ENCODE measurements at regions not wholly inside any gene's neighbourhood (a gene's known extent, or its start where the extent isn't known, plus 50 kb on each side); places are given as distances from the start of the nearest gene placed in this dataset.

DNA sequence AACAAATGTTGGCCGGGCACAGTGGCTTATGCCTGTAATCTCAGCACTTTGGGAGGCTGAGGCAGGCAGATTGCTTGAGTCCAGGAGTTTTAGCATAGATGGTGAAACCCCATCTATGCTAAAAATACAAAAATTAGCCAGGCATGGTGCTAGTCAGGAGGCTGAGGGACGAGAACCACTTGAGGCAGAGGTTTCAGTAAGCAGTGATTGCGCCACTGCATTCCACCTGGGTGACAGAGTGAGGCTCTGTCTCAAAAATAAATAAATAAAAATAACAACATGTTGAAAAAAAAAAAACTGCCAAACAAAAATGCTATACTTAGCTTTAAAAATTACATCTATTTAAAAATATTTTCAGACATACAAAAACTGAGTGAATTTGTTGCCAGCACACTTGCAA is 374.2 kb upstream of the SMIM31 start:
- Mint-ChIP-seq H3K4me1 (ENCODE audit: low read depth) (no peaks in the 10 kb centered on the region), H3K36me3 (ENCODE audit: low read depth) (no peaks in the 10 kb centered on the region), H3K4me3 (no peak overlapping the region), H3K27me3 (ENCODE audit: insufficient read depth) (no peaks in the 10 kb centered on the region), H3K9me3 (peaks cover 54% of the 10 kb centered on the region), H3K27ac (no peak overlapping the region)
- DNase-seq, result no peak
- TF ChIP-seq, protein P1, sequence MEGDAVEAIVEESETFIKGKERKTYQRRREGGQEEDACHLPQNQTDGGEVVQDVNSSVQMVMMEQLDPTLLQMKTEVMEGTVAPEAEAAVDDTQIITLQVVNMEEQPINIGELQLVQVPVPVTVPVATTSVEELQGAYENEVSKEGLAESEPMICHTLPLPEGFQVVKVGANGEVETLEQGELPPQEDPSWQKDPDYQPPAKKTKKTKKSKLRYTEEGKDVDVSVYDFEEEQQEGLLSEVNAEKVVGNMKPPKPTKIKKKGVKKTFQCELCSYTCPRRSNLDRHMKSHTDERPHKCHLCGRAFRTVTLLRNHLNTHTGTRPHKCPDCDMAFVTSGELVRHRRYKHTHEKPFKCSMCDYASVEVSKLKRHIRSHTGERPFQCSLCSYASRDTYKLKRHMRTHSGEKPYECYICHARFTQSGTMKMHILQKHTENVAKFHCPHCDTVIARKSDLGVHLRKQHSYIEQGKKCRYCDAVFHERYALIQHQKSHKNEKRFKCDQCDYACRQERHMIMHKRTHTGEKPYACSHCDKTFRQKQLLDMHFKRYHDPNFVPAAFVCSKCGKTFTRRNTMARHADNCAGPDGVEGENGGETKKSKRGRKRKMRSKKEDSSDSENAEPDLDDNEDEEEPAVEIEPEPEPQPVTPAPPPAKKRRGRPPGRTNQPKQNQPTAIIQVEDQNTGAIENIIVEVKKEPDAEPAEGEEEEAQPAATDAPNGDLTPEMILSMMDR (IDR thresholded peaks at IDR 0.05), result no peak

DNA sequence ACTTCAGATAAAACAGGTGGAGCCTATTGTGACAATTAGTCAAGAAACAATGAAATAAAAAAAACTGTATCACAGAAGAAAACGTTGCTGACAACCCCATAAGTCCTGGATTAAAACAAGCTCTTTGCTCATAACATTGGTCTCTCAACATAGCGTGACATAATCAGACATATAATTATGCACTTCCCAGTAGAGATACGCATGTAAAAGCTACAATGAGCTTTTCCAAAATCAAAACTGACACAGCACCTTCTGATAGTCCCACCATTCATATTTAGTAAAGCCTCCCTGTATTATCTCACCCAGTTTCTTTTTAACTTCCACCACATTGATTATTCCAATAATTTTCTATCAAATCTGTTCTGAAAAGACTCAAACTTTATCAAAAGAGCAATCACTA is 372.1 kb upstream of the SMIM31 start:
- H3K9me3 Mint-ChIP-seq, result peaks cover 45% of the 10 kb centered on the region

DNA sequence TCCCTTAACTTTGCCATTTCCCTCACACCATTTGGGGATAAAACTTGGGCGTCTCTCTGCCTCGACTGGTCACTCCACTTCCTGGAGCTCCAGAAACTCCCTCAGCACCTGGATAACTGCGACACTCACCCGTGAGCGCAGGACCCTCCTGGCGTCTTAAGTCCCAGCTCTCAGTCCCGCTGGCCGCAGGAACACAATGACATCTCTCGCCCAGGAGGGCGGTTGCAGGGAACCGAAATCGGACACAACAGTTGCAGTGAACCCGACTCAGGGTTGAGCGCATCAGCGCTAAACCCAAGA is 370.9 kb upstream of the SMIM31 start:
- no peak overlapping the region for H3K27ac Mint-ChIP-seq
- no peak overlapping the region for H3K4me3 Mint-ChIP-seq
- TF ChIP-seq, protein P1 (IDR thresholded peaks at IDR 0.05), result no peak
- no peaks in the 10 kb centered on the region for H3K4me1 Mint-ChIP-seq (ENCODE audit: low read depth)
- H3K36me3 Mint-ChIP-seq (ENCODE audit: low read depth), result no peaks in the 10 kb centered on the region
- H3K9me3 Mint-ChIP-seq, result peaks cover 38% of the 10 kb centered on the region
- no peak for DNase-seq
- no peaks in the 10 kb centered on the region for H3K27me3 Mint-ChIP-seq (ENCODE audit: insufficient read depth)

More for the DNA sequence above, 372.1 kb upstream of the SMIM31 start:
- H3K27me3 Mint-ChIP-seq (ENCODE audit: insufficient read depth), result no peaks in the 10 kb centered on the region
- no peak overlapping the region for H3K4me3 Mint-ChIP-seq
- no peak for DNase-seq
- no peaks in the 10 kb centered on the region for H3K4me1 Mint-ChIP-seq (ENCODE audit: low read depth)
- H3K36me3 Mint-ChIP-seq (ENCODE audit: low read depth), result no peaks in the 10 kb centered on the region
- TF ChIP-seq, protein P1 (IDR thresholded peaks at IDR 0.05), result no peak
- H3K27ac Mint-ChIP-seq, result no peak overlapping the region

DNA sequence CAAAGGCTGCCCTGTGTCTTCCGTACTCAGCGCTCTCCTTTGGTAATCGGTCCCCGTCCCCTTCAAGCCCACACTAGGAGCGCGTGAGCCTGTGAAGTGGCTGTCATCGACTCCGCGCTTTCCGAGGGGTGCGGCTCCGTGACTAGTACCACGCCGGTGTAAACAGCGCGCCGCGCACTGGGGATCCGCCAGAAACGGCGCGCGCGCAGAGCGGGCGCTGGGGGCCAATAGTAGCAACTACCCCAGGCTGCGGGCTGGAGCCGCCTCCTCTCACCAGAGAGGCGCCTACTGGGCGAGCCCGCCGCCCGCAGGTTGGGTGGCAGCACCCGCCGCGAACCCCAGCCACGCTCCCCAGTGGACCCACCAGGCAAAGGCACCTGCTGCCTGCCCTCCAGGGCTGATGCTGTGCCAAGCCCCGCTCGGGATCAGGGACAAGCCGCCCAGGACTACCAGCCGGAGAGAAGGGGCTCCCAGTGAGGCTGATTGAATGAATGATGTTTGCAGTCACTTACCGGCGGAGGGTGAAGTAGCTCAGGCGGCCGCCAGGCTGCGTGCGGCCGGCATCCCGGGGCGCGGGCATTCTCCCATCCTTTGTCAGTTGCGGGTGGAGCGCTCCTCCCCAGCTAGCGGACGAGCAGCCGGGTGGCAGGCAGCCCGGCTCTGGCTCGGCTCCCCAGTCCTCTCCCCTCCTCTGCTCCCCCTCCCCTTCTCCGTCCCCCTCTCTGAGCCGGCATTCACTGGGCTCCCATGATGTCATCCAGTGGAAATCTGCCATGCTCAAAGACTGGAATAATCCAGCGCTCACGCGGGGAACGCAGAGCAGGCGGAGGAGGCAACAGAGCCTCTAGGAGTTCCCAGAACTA is 370.3 kb upstream of the SMIM31 start:
- no peaks in the 10 kb centered on the region for H3K27me3 Mint-ChIP-seq (ENCODE audit: insufficient read depth)
- TF ChIP-seq, protein P1 (IDR thresholded peaks at IDR 0.05), result no peak
- no peak overlapping the region for H3K27ac Mint-ChIP-seq
- H3K4me3 Mint-ChIP-seq, result no peak overlapping the region
- H3K9me3 Mint-ChIP-seq, result peaks cover 33% of the 10 kb centered on the region
- no peaks in the 10 kb centered on the region for H3K36me3 Mint-ChIP-seq (ENCODE audit: low read depth)
- H3K4me1 Mint-ChIP-seq (ENCODE audit: low read depth), result no peaks in the 10 kb centered on the region
- no peak for DNase-seq

DNA sequence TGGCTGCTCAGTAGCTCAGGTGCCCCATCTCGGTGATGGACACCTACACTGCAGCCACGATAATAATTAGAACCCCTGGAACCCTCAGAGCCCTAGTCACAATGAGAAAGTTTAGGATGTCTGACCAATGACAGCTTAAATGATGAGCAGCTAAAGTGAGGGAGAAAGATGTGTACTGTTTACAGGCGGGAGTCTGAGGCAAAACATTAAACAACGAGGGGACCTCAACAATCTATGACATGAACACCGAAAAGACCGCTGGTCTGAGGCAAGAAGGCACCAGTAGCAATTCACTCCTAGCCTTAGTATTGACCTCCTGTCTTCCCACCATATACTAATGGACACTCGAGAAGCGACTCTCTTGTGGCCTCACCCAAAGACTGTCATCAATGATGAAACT is 369.5 kb upstream of the SMIM31 start:
- H3K9me3 Mint-ChIP-seq, result peaks cover 27% of the 10 kb centered on the region
- H3K4me3 Mint-ChIP-seq, result no peak overlapping the region
- no peaks in the 10 kb centered on the region for H3K4me1 Mint-ChIP-seq (ENCODE audit: low read depth)
- H3K27me3 Mint-ChIP-seq (ENCODE audit: insufficient read depth), result no peaks in the 10 kb centered on the region
- TF ChIP-seq, protein P1 (IDR thresholded peaks at IDR 0.05), result no peak
- no peak overlapping the region for H3K27ac Mint-ChIP-seq
- H3K36me3 Mint-ChIP-seq (ENCODE audit: low read depth), result no peaks in the 10 kb centered on the region
- no peak for DNase-seq
